HG03565 (cell line): ENCODE measurements at regions not wholly inside any gene's neighbourhood (a gene's known extent, or its start where the extent isn't known, plus 50 kb on each side); places are given as distances from the start of the nearest gene placed in this dataset.
"Not testable (repeated sequence)": the region's sequence is repeated elsewhere in the genome, so short reads cannot be mapped to it uniquely, and the experiment has no call there.

ENCODE experiments used
- ATAC-seq: cut with Tn5 transposase; IDR thresholded peaks from one replicate; pipeline ENCODE4 v1.9.1; 2021; ENCODE audit warnings: mild to moderate bottlenecking, moderate library complexity; ENCODE audit not compliant: unreplicated experiment

DNA sequence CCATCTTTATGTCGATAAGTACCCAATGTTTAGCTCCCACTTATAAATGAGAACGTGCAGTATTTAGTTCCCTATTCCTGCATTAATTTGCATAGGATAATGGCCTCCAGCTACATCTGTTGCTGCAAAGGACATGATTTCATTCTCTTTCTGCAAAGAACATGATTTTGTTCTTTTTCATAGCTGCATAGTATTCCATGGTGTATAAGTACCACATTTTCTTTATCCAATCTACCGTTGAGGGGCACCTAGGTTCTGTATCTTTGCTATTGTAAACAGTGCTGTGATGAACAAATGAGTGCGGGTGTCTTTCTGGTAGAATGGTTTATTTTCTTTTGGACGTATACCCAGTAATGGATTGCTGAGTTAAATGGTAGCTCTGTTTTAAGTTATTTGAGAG, 63.0 kb downstream of the HLX start:
- no peak for ATAC-seq

DNA sequence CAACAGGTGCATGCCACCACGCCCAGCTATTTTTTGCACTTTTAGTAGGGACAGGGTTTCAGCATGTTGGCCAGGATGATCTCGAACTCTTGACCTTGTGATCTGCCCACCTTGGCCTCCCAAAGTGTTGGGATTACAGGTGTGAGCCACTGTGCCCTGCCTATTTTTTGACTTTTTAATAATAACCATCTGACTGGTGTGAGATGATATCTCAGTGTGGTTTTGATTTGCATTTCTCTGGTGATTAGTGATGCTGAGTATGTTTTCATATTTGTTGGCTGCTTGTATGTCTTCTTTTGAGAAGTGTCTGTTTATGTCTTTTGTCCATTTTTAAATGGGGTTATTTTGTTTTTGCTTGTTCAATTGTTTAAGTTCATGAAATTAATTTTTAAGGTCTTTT, 63.7 kb downstream of the HLX start:
- not testable (repeated sequence) for ATAC-seq

DNA sequence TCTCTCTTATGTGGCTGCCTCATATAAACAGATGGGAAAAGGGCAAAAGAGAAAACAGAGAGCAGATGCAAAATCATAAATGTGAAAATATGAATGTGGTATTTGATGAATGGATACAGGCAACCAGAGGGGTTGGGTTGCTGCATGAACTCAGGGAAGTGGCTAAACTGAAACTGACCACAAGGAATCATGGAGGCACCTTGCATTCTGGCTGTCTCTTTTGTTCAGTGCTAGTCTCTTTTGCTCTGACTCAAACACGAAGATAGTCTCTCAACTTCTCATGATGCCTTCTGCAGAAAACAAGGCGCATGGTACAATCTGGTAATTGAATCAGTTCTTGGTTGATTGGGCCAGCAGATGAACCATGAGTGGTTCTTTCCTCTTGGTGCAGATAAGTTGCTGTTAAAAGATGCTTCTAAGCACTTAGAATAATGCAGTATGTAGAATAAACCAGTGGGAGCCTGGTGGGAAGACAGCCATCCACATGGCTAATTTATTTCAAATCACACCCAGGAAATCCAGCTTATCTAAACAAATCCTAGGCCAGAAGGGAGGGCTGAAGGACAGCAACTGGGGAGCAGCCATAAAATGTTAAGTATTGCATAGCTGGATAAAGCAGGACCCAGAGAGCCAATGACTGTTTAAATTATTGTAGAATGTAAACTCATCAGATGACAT, 64.2 kb downstream of the HLX start:
- ATAC-seq, result no peak

DNA sequence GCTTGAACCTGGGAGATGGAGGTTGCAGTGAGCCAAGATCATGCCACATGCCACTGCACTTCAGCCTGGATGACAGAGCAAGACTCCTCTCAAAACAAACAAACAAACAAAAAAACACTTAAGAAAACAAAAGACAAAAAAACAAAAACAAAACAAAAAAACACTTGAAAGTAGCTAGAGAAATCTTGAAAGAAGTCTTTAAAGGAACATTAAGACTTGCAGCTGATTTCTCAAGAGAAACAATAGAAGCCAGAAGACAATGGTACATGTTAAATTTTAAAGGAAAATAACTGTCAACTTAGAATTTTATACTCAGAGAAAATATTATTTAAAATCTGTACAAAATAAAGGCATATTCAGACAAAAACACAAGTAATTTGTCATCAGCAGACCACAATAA, 71.3 kb downstream of the HLX start:
- ATAC-seq, result no peak

DNA sequence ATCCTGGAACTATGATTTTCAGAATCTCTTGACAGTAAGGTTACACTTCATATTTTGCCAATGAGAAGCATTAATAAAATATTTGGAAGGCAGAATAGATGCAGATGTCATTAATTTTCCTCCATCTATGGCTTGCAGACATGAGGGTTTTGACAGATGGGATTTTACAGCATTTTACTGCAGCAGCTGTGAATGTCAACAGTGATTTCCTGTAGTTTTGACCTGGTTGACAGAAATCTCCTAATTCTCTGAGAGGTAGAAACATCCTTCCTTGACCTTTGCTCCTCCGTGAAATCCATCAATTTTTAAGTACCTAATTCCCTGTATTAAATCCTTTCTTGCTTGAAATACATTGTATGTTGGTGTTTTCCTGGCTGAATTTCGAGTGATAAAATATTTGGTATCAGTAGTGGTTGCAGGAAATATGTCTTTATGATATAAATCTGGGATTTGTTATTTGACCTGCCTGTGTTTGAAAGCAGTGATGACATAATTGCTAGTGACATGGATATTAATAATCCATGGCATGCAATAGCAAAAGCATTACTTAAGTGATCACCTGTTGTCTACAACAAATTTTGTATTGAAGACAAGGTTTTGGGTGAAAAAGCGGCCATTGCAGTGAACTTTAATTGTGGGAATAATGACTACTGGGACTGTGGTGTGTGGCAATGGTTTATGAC, 73.9 kb downstream of the HLX start:
- no peak for ATAC-seq

DNA sequence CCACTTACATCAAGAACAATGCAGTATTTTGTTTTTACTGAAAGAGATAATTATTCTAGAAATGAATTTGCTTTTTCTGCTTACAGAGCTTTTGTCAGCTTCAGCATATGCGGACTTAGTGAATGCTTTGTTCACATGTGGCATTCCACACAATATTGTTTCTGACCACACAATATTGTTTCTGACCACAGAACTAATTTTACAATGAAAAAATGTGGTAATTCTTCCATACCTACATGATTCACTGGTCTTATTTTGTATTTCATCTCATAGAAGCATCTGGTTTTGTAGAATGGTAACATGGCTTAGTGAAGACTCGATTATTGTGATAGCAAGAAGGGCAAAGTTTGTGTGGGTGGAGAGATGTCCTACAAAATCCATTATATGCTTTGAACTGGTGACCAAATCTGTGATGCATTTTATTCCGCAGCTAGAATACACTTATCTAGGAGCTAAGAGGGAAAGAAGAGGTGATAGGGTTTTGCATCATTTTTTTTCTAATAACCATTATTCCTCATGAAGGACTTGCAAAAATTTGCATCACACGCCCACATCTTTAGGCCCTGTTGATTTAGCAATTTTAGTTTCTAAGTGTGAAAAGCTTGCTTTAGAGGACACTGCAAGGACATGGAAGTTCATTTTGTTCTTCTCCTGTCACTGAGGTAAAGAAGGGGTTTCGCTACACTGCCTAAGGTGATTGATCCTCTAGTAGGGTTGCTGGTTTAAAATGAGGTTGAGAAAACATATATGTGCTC, 75.3 kb downstream of the HLX start:
- no peak for ATAC-seq

DNA sequence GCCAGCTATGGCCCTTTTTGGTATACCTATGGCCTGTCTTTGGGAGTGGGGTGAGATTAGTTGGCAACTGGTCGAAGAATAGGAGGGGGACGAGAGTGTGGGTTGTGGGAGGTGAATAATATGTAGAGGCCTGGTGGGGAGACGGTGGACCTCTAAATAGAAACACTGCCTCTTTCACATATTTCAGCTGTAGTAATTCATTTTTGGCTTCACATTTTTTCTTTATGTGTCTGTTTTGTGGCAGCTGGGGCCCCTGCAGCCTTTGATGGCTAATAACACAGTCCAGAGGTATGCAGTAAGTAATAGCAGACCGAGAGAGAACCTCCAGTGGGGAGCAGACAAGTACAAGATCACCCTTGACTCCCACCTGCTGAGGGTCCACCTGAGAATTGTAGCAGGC, 75.9 kb downstream of the HLX start:
- ATAC-seq, result no peak

DNA sequence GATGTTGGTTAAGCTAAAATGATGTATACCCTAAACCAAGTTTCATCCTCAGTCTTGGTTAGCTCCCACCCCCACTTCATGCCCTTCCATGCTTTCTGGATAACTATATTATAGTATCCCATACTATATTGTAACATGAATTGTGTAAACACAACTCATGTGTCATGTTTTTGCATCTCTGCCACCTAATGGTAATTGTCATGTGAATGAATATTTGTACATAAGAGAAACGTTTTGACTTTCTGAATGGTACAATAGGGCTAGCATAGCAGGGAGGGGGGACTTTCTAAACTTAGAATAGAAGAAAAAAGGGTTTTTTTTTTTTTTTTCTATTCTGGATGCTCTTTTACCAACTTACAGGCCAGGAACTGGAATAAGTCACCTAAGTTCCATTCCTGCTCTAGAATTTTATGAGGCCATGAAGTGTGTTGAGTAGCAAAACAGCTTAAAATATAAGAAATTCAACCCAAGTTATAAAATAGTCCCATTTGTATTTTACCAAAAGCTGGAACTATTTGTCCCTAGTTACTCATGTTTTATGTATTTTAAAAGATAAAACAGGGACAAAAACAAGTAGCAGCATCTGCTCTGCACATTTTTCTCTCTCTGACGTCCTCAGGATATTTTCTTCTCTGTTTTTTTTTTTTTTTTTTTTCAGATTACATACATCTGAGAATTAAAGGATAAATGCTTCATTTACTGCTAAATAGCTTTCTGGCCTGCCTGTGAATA, 77.4 kb downstream of the HLX start:
- no peak for ATAC-seq

DNA sequence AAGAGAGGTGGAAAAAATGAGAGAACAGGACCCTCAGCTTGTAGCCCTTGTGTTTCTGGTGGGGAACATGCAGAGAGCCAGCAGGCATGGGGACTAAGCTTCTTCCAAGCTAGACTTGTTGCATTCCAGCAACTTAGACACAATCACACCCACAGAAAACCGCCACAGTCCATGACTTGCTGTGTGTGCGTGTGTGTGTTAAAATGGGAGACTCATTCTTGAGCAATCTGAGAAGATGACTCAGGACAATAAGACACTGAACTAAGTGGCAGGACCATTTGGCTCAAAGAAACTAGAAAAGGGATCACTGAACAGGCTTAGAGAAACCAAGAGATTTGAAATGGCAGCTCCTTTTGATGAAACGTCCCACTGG, 78.0 kb downstream of the HLX start:
- ATAC-seq, result no peak

DNA sequence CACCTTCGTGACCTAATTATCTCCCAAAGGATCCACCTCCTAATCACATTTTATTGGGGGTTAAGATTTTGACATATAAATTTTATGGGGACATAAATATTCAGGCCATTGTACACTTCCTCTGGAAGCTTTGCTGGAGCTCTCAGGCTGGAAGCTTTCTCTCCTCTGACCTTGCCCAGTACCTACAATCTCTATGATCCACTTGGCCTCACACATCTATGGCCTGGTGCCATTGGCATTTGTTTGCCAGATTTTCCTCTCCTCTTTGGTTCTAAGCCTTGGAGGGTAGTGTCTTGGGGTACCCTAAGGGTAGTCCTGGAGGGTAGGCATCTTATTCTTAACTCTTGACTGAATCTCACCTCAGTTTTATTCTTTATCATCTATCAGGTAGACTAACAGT, 79.0 kb downstream of the HLX start:
- ATAC-seq, result no peak

DNA sequence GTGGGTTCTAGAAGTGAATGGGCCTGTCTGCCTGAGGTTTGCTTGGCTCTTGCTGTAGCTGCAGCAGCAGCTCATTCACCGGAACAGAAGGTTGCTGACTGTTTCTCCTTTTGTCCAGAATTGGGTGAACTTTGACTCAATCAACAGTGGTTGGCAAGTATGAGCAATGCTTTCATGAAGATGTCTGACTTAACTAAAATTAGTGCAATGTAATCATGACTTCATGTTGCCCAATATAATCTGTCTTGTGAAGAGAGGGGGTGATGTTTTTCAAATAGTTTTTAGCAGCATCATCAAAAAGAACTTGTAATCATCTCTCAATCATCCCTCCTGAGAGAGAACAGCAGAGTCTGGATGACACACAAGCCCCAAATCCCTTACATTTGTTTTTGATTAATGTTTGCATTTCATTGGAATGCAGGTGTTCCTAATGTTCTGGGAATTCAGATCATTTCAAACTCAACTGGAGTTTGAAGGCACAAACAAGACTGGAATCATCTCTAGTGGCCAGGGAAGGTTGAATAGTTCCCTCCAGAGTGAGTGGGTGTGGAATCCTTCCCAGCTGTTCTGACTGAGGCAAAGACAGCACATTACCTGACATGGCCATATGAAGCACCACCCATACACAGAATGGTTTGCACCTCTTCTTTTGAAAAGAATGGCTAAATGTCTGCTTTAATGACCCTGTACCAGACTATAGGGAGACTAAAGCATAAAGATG, 82.9 kb downstream of the HLX start:
- ATAC-seq, result no peak

DNA sequence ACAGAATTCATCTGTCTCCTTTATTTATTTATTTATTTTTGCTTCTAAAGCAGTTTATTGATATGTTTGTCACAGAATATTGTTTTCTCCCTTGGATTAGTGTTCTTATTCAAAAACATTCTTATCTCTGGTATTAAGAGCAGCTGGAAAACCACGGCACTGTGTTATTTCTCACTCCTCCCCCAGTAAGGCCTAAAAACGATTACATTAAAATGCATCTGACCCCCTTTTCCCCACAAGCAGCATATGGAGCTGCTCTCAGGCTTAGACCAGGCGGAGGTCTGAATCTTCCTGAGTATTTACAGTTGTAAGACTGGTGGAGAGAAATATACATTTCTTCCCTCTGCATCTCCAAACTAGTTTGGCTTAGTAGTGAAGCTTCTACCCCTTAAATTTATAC, 86.8 kb downstream of the HLX start:
- no peak for ATAC-seq

DNA sequence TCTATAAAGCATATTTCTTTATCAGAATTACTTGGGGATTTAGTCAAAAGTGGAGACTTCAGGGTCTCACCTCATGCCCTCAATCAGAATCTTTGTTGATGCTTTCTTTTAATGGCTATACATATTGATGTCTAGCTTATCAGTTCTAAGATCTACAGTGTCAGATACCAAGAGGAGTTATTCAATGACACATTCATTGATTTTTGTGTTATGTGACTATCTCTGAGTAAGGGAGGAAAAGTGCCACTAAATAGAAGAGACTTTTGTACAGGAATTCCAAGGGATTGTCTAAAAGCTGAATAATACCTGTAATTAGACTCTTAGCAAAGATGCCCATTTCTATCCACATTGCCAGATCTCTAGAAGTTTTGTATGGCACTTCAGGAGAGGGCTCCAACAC, 87.2 kb downstream of the HLX start:
- no peak for ATAC-seq

DNA sequence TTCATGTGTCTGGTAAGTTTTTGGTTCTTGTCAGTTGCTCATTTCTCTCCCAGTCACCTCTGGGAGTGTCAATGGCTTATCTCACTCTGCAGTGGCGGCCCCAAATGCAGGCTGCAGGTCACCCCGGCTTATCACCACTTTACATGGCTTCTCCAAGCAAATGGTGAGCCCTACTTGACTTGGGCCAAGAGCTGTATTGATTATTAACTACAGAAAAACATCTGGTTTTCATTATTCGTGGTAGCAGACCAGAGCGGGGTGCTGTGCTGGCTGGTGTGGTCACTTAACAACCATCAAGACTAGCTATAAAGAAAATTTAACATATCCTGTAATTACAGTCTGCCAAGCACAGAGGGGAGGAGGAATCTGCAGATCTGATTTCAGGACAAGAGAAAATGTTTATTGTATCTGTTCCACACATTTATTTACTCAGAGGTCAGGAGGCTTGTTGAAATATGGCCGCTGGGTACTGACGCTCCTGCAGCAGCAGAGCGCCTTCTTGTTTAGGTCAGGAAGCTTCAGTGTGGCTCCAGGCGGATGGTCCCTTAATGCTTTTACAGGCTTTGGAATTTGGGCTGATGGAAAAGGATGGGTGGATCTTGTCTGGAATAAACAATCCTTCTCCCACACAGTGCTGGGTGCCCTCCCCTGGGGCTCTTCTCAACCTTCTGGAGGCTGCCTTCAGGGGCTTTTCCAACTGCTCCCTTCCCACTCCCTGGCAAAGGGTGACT, 87.8 kb downstream of the HLX start:
- no peak for ATAC-seq

DNA sequence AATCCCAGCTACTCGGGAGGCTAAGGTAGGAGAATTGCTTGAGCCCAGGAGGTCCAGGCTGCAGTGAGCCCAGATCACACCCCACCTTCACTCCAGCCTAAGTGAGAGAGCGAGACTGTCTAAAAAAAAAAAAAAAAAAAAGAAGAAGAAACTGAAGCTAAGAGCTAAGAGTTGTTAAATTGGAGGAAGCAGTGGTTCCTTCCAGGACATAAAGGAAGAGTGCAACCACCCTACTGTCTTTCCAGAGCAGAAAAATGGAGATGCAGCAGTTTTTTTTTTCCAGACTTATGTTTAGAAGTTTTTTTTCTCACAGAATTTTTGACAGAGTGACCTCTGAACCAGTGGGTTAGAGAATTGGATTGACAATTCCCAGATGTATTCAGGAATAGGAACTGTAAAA, 88.7 kb downstream of the HLX start:
- no peak for ATAC-seq

DNA sequence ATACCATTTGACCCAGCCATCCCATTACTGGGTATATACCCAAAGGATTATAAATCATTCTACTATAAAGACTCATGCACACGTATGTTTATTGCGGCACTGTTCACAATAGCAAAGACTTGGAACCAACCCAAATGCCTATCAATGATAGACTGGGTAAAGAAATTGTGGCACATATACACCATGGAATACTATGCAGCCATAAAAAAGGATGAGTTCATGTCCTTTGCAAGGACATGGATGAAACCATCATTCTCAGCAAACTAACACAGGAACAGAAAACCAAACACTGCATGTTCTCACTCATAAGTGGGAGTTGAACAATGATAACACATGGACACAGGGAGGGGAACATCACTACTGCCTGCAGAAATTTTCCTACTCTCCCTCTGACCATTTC, 90.0 kb downstream of the HLX start:
- ATAC-seq, result not testable (repeated sequence)

DNA sequence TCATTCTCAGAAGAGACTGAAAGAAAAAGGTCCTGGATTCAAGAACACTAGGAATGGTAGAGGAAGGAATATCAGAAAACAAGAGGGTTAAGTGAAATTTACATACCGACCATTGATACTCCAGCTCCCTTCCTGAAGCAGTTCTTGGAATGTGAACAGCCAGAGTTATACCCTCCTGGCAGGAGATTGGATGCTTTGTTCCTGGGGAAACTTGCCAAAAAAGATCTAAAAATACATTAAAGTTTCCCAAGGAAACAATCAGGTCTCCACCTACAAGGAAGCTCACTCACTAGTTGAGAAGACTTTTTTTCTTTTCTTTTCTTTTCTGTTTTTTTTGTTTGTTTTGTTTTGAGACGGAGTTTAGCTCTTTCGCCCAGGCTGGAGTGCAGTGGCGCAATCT, 91.1 kb downstream of the HLX start:
- no peak for ATAC-seq

DNA sequence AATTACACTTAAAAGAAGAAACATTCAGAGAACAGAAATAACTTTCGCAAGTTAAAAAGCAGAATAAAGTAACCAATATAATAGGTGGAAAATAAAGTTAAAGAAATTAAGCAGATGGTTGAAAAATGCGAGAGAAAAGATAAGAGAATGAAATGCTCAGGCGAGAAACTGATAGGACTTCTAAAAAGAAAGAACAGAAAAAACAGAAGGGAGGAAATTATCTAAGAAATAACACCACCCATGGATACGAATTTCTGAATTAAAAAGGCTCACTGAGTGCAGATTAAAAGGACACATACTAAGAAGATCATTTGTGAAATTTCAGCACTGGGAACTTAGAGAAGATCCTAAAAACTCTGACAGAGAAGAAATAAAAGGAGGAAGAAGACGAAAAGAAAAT, 92.0 kb downstream of the HLX start:
- ATAC-seq, result no peak

DNA sequence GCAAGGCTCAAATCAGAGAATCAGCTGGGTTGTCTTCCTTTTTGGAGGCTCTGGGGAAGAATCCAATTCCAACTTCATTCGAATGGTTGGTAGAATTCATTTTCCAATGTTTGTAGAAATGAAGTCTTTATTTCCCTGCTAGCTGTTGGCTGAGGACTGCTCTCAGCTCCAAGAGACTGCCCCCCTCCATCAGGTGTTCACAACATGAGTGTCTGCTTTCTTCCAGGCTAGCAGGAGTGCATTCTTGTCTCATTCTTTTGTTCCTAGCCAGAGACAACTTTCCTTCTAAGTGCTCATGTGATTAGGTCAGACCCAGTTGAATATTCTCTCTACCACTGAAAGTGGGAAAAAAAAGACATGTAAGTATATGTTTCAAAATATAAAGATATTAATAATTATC, 95.2 kb downstream of the HLX start:
- no peak for ATAC-seq

DNA sequence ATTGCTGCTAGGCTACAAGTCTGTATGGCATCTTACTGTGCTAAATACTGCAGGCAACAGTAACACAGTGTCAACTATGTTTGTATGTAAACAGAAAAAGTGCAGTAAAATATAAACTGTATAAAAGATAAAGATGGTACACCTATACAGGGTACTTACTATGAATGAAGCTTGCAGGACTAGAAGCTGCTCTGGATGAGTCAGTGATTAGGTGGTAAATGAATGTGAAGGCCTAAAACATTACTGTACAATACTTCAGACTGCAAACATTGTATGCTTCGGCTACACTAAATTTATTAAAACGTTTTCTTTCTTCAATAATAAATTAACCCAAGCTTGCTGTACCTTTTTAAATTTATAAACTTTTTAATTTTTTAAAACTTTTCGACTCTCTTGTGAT, 97.1 kb downstream of the HLX start:
- no peak for ATAC-seq
